Osteoblast (primary cell): ENCODE measurements at regions not wholly inside any gene's neighbourhood (a gene's known extent, or its start where the extent isn't known, plus 50 kb on each side); places are given as distances from the start of the nearest gene placed in this dataset.
A peak's percentile ranks its signal among the peaks of the same experiment; 100 is the strongest.

ENCODE experiments used
- DNase-seq: peaks from one replicate; pipeline ENCODE4 v3.0.0; 2011; ENCODE audit warnings: low spot score, mixed read lengths; ENCODE audit not compliant: insufficient read length; ENCODE audit errors: missing footprints
- H2AFZ ChIP-seq: 2 replicates; pipeline ENCODE4 v1.6.0; 2011; ENCODE audit warnings: mild to moderate bottlenecking, low read length
- H3K27ac ChIP-seq: 2 replicates; pipeline ENCODE4 v1.5.1; 2011; ENCODE audit warnings: mild to moderate bottlenecking, low read depth, low read length, moderate library complexity
- H3K27me3 ChIP-seq: 2 replicates; pipeline ENCODE4 v1.6.0; 2012; ENCODE audit warnings: mild to moderate bottlenecking, control low read depth, inconsistent platforms, low read length, moderate library complexity; ENCODE audit not compliant: insufficient read depth
- H3K36me3 ChIP-seq: 2 replicates; pipeline ENCODE4 v1.5.1; 2011; ENCODE audit warnings: mild to moderate bottlenecking, low read length, control low read depth, moderate library complexity; ENCODE audit not compliant: insufficient read depth
- H3K4me1 ChIP-seq: 2 replicates; pipeline ENCODE4 v1.5.1; 2011; ENCODE audit warnings: mild to moderate bottlenecking, low read length, control low read depth, moderate library complexity; ENCODE audit not compliant: insufficient read depth
- H3K4me2 ChIP-seq: 2 replicates; pipeline ENCODE4 v1.6.0; 2011; ENCODE audit warnings: mild to moderate bottlenecking, low read length; ENCODE audit not compliant: insufficient read depth
- H3K4me3 ChIP-seq: fragments of 200-600 bp; sonication (generic); 3 replicates; pipeline ENCODE4 v1.5.1; 2012; ENCODE audit warnings: mild to moderate bottlenecking, low read length, inconsistent platforms; ENCODE audit not compliant: insufficient read depth
- H3K79me2 ChIP-seq: 2 replicates; pipeline ENCODE4 v1.6.0; 2012; ENCODE audit warnings: mild to moderate bottlenecking, low read length, control low read depth, inconsistent platforms; ENCODE audit not compliant: insufficient read depth
- H3K9me3 ChIP-seq: 2 replicates; pipeline ENCODE4 v1.5.1; 2011; ENCODE audit warnings: low read depth, low read length, control low read depth
- H4K20me1 ChIP-seq: 2 replicates; pipeline ENCODE4 v1.6.0; 2012; ENCODE audit warnings: mild to moderate bottlenecking, low read length, control low read depth; ENCODE audit not compliant: insufficient read depth
- TF ChIP-seq, protein P1 (sequence below): IDR thresholded peaks from 2 replicates; pipeline ENCODE4 v1.5.1; 2011; ENCODE audit warnings: mild to moderate bottlenecking, low read depth, low read length, moderate library complexity; ENCODE audit errors: extremely low read depth

DNA sequence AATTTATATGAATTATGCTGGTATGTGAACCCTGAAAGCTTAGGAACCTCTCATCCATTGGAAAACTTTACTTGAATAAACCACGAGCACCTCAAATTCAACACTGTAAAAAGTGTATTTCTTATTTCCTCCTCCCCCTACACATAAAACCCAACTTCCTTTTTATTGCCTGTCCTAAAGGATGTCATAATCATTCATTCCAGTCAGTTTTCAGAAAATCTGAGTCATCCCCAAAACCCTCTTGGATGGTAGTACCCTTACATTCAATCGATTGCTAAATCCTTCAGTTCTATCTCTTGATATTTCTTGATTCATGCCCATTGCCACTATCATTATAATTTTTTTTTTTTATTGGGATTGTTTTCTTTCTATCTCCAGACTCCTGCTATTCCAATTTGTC lies 91.1 kb upstream of the ATP8A1 start:
- no peak for DNase-seq
- TF ChIP-seq, protein P1, sequence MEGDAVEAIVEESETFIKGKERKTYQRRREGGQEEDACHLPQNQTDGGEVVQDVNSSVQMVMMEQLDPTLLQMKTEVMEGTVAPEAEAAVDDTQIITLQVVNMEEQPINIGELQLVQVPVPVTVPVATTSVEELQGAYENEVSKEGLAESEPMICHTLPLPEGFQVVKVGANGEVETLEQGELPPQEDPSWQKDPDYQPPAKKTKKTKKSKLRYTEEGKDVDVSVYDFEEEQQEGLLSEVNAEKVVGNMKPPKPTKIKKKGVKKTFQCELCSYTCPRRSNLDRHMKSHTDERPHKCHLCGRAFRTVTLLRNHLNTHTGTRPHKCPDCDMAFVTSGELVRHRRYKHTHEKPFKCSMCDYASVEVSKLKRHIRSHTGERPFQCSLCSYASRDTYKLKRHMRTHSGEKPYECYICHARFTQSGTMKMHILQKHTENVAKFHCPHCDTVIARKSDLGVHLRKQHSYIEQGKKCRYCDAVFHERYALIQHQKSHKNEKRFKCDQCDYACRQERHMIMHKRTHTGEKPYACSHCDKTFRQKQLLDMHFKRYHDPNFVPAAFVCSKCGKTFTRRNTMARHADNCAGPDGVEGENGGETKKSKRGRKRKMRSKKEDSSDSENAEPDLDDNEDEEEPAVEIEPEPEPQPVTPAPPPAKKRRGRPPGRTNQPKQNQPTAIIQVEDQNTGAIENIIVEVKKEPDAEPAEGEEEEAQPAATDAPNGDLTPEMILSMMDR: no peak
- no peak overlapping the region for H3K4me2 ChIP-seq

DNA sequence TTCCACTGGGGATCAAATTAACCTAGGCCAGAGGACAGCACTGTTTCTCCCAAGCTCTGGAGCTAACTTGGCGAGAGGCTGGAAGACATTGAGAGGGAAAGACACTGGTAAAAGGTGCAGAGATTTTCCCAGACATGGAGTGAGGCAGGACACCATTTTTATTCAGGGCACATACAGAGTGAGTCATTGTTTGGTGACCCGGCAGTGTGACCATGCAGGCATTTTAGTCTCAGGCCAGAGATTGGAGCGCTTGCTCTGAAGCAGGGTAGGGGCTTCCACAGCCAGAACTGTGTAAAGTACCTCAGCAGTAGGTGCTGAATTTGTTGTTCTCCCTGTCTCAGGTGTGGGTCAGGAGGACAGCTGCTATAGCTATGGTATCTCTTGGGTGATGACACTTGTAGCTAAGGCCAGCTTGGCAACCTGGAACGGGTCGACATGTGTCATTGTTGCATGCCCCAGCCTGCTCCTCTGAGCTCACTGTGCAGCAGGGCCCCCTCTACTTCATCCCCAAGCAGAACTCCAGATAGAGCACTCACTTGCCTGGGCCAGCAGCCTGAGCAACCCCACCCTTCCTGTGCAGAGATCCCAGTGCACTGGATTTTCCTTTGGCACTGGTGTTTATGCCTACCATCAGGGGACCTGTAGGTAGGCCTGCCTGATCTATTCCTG lies 79.8 kb upstream of the ATP8A1 start:
- TF ChIP-seq, protein P1: no peak

More for the DNA sequence above, 91.1 kb upstream of the ATP8A1 start:
- H3K79me2 ChIP-seq: no peaks in the 10 kb centered on the region
- no peaks in the 10 kb centered on the region for H3K4me1 ChIP-seq
- H3K27ac ChIP-seq: no peak overlapping the region
- no peak overlapping the region for H3K4me3 ChIP-seq
- H3K27me3 ChIP-seq: no peaks in the 10 kb centered on the region
- no peaks in the 10 kb centered on the region for H3K36me3 ChIP-seq
- H3K9me3 ChIP-seq: no peaks in the 10 kb centered on the region
- no peak overlapping the region for H2AFZ ChIP-seq
- no peaks in the 10 kb centered on the region for H4K20me1 ChIP-seq

DNA sequence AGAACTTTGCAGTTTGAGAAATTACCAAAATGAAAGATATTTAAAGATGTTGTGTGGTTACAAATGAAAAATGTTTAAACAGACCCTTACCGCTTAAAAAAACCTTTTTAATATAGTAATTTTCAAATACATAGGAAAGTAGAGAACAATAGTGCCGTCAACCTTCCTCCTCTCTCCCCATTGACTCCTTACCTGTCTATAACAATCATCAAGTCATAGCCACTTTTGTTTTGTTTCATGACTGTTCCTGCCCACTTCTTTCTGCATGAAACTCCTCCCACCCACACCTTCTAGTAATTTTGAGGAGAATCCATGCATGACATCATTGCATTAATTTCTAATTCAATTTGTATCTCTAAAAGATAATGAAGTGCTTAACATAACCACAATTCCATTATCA lies 76.5 kb upstream of the ATP8A1 start:
- H3K27ac ChIP-seq: no peak overlapping the region
- no peak overlapping the region for H2AFZ ChIP-seq
- DNase-seq: no peak
- H4K20me1 ChIP-seq: no peaks in the 10 kb centered on the region
- no peaks in the 10 kb centered on the region for H3K27me3 ChIP-seq
- no peak overlapping the region for H3K4me2 ChIP-seq
- no peak overlapping the region for H3K4me3 ChIP-seq
- H3K9me3 ChIP-seq: peaks cover 5% of the 10 kb centered on the region
- H3K4me1 ChIP-seq: no peaks in the 10 kb centered on the region
- no peaks in the 10 kb centered on the region for H3K79me2 ChIP-seq
- no peaks in the 10 kb centered on the region for H3K36me3 ChIP-seq
- TF ChIP-seq, protein P1: no peak

More for the DNA sequence above, 79.8 kb upstream of the ATP8A1 start:
- Histone ChIP-seq H3K36me3 (no peaks in the 10 kb centered on the region), H3K4me2 (no peak overlapping the region), H3K27ac (no peak overlapping the region), H3K4me3 (no peak overlapping the region), H4K20me1 (no peaks in the 10 kb centered on the region), H3K4me1 (no peaks in the 10 kb centered on the region), H2AFZ (no peak overlapping the region), H3K9me3 (peaks cover 2% of the 10 kb centered on the region), H3K27me3 (no peaks in the 10 kb centered on the region), H3K79me2 (no peaks in the 10 kb centered on the region)
- no peak for DNase-seq

DNA sequence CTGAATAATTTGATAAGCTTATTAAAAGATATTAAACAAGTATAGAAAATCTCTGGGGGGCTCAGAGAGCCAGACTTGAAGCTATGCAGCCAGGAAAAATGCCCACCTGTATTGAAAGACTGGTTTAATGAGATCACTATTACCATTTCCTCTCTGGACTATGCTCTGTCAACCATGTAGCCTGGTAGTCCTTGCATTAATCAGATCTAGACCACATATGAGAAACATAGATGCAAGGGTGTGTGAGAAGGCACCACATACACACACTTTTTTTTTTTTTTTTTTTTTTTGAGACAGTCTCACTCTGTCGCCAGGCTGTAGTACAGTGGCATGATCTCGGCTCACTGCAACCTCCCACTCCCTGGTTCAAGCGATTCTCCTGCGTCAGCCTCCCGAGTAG lies 75.9 kb upstream of the ATP8A1 start:
- H3K27me3 ChIP-seq: no peaks in the 10 kb centered on the region
- no peak overlapping the region for H2AFZ ChIP-seq
- H3K4me1 ChIP-seq: no peaks in the 10 kb centered on the region
- H3K4me3 ChIP-seq: no peak overlapping the region
- TF ChIP-seq, protein P1: no peak
- no peaks in the 10 kb centered on the region for H4K20me1 ChIP-seq
- H3K36me3 ChIP-seq: no peaks in the 10 kb centered on the region
- no peak overlapping the region for H3K4me2 ChIP-seq
- H3K9me3 ChIP-seq: peaks cover 5% of the 10 kb centered on the region
- H3K27ac ChIP-seq: no peak overlapping the region
- DNase-seq: peak; percentile 41
- H3K79me2 ChIP-seq: no peaks in the 10 kb centered on the region
